GM12878 (cell line): ENCODE measurements at regions not wholly inside any gene's neighbourhood (a gene's known extent, or its start where the extent isn't known, plus 50 kb on each side); places are given as distances from the start of the nearest gene placed in this dataset.
A peak's percentile ranks its signal among the peaks of the same experiment; 100 is the strongest.

Source experiments
- ATAC-seq: fragments of 200-7000 bp; cut with Tn5 transposase; 3 replicates; pipeline ENCODE4 v1.9.1; 2020; ENCODE audit warnings: mild to moderate bottlenecking, moderate library complexity
- BruUV-seq: library from RNA; stranded (reverse); fragments of 400-500 nt; replicated peaks from 2 replicates; lab custom pipeline; 2021; lab: Mats Ljungman, UMichigan
- CTCF ChIA-PET: fragments of 300-600 bp; sonication (Branson Sonifier 250); formaldehyde crosslinking; extraction: SDS; loops from one replicate; lab custom pipeline; 2021; ENCODE audit warnings: inconsistent platforms; lab: Yijun Ruan, JAX
- POLR2A ChIA-PET: fragments of 350-600 bp; formaldehyde crosslinking; extraction: SDS; loops from one replicate; lab custom pipeline; 2021; ENCODE audit warnings: inconsistent platforms; lab: Charles Lee
- RAD21 ChIA-PET: fragments of 300-600 bp; sonication (Branson Sonifier 250); formaldehyde crosslinking; loops from one replicate; lab custom pipeline; 2023; ENCODE audit warnings: antibody characterized with exemption; ENCODE audit not compliant: unreplicated experiment; lab: Charles Lee
- SMC1A ChIA-PET: fragments of 300-600 bp; sonication (Branson Sonifier 250); formaldehyde crosslinking; loops from one replicate; lab custom pipeline; 2023; ENCODE audit not compliant: unreplicated experiment, uncharacterized antibody; lab: Charles Lee
- DNase-seq: peaks from one replicate; pipeline ENCODE4 v3.0.0-alpha.2; 2011; ENCODE audit warnings: low read depth, low spot score
- FAIRE-seq: peaks from 3 replicates; lab custom pipeline; 2011; peaks lifted over from hg19 to GRCh38; lab: Jason Lieb, UNC
- H2AFZ ChIP-seq: 2 replicates; pipeline ENCODE4 v1.6.0; 2011; ENCODE audit warnings: low read depth, low read length, control low read depth; ENCODE audit not compliant: control insufficient read depth
- H3K27ac ChIP-seq: 2 replicates; pipeline ENCODE4 v1.5.1; 2011; ENCODE audit warnings: control low read depth; ENCODE audit not compliant: control insufficient read depth, insufficient read depth
- H3K27me3 ChIP-seq, 2 experiments: replicated peaks in 1 of 2; 2 replicates each; pipeline versions ENCODE4 v1.6.0 to v1.6.1; 2011; ENCODE audit warnings: low read length in 1 of 2; ENCODE audit not compliant: control insufficient read depth in 2 of 2, insufficient read depth in 2 of 2
- H3K36me3 ChIP-seq, 2 experiments: 2 replicates each; pipeline ENCODE4 v1.5.1; 2011; ENCODE audit warnings: low read length in 1 of 2; ENCODE audit not compliant: control insufficient read depth in 2 of 2, insufficient read depth in 2 of 2
- H3K4me1 ChIP-seq: 2 replicates; pipeline ENCODE4 v1.6.1; 2011; ENCODE audit warnings: mild to moderate bottlenecking, low read length, moderate library complexity, mixed read lengths; ENCODE audit not compliant: control insufficient read depth, insufficient read depth
- H3K4me2 ChIP-seq: 2 replicates; pipeline ENCODE4 v1.6.0; 2011; ENCODE audit warnings: control low read depth; ENCODE audit not compliant: control insufficient read depth, insufficient read depth
- H3K4me3 ChIP-seq: fragments of 200-600 bp; sonication (generic); 2 replicates; pipeline ENCODE4 v1.5.1; 2016
- H3K79me2 ChIP-seq: 2 replicates; pipeline ENCODE4 v1.6.0; 2011; ENCODE audit warnings: low read length; ENCODE audit not compliant: control insufficient read depth, insufficient read depth
- H3K9ac ChIP-seq: 2 replicates; pipeline ENCODE4 v1.8.0; 2011; ENCODE audit warnings: low read length, control low read depth, mixed read lengths; ENCODE audit not compliant: control insufficient read depth, insufficient read depth
- H3K9me3 ChIP-seq: replicated peaks from 3 replicates; pipeline ENCODE4 v1.5.1; 2011; ENCODE audit warnings: mild to moderate bottlenecking, low read length; ENCODE audit not compliant: control insufficient read depth, insufficient read depth
- H4K20me1 ChIP-seq: 2 replicates; pipeline ENCODE4 v1.6.0; 2011; ENCODE audit not compliant: control insufficient read depth, insufficient read depth
- ATF7 ChIP-seq: fragments of 450-650 bp; IDR thresholded peaks from 2 replicates; pipeline ENCODE4 v1.6.1; 2016; ENCODE audit warnings: low read depth, mild to moderate bottlenecking
- BCLAF1 ChIP-seq: fragments of 450-650 bp; IDR thresholded peaks from 2 replicates; pipeline ENCODE4 v1.6.1; 2017; ENCODE audit warnings: antibody characterized with exemption, mild to moderate bottlenecking, moderate library complexity
- CBX5 ChIP-seq: sonication (generic); IDR thresholded peaks from 2 replicates; pipeline ENCODE4 v1.6.1; 2016; ENCODE audit warnings: low read depth, moderate library complexity, mild to moderate bottlenecking, inconsistent platforms
- CUX1 ChIP-seq: IDR thresholded peaks from 2 replicates; pipeline ENCODE4 v1.6.1; 2012; ENCODE audit warnings: improper control_type of control experiment, low read depth, low read length; ENCODE audit not compliant: insufficient replicate concordance
- E2F4 ChIP-seq: IDR thresholded peaks from 2 replicates; pipeline ENCODE4 v1.6.1; 2012; ENCODE audit warnings: low read depth, low read length, improper control_type of control experiment
- EED ChIP-seq: sonication (generic); IDR thresholded peaks from 2 replicates; pipeline ENCODE4 v1.6.1; 2016; ENCODE audit warnings: antibody characterized with exemption, low read depth
- HDAC6 ChIP-seq: fragments of 200-600 bp; sonication (generic); IDR thresholded peaks from one replicate; pipeline ENCODE4 v1.8.0; 2017; ENCODE audit warnings: antibody characterized with exemption; ENCODE audit not compliant: unreplicated experiment
- IKZF2 ChIP-seq, 2 experiments: fragments of 450-650 bp; IDR thresholded peaks; 2 replicates each; pipeline ENCODE4 v1.6.1; 2017; ENCODE audit warnings: mild to moderate bottlenecking in 2 of 2, moderate library complexity in 2 of 2
- LARP7 ChIP-seq: fragments of 450-650 bp; IDR thresholded peaks from 2 replicates; pipeline ENCODE4 v1.6.1; 2017; ENCODE audit warnings: mild to moderate bottlenecking
- MXI1 ChIP-seq: fragments of 150-350 bp; IDR thresholded peaks from 2 replicates; pipeline ENCODE4 v1.6.1; 2011; ENCODE audit warnings: low read depth, mild to moderate bottlenecking, inconsistent platforms, low read length, improper control_type of control experiment
- NFIC ChIP-seq: IDR thresholded peaks from 2 replicates; pipeline ENCODE4 v1.6.1; 2012; ENCODE audit warnings: low read depth, mild to moderate bottlenecking, inconsistent platforms, low read length, moderate library complexity
- PAX8 ChIP-seq: fragments of 450-650 bp; IDR thresholded peaks from 2 replicates; pipeline ENCODE4 v1.6.1; 2017; ENCODE audit warnings: mild to moderate bottlenecking, moderate library complexity
- ZBTB33 ChIP-seq: fragments of 450-650 bp; IDR thresholded peaks from 2 replicates; pipeline ENCODE4 v1.6.1; 2017; ENCODE audit warnings: mild to moderate bottlenecking
- WGBS: methylation state at CpG from one replicate; pipeline ENCODE4 v1.1.6; 2016; ENCODE audit warnings: low lambda C conversion rate; ENCODE audit not compliant: insufficient replicate concordance, insufficient coverage; ENCODE audit errors: missing lambda C conversion rate; 5-methylcytosine and 5-hydroxymethylcytosine counted together
- in situ Hi-C: fragments of 300-500 bp; cut with MboI; formaldehyde crosslinking; loops from 9 replicates; pipeline ENCODE4 v1.14.3; 2018; ENCODE audit warnings: mixed read lengths
- intact Hi-C: fragments of 100-400 bp; cut with micrococcal nuclease; formaldehyde crosslinking; loops from one replicate; pipeline ENCODE4 v1.14.2; 2022; ENCODE audit not compliant: unreplicated experiment

GRCh38 chr2:117686699-117687098 lies 127.8 kb upstream of the DDX18 start:
- Histone ChIP-seq H3K9ac (no peak overlapping the region), H3K4me1 (no peaks in the 10 kb centered on the region; the same call in 1 of the 2 replicates), H3K79me2 (no peaks in the 10 kb centered on the region), H3K9me3 (no peaks in the 10 kb centered on the region), H3K4me3 (no peak overlapping the region), H4K20me1 (no peaks in the 10 kb centered on the region), H2AFZ (peak overlapping the region; percentile 31), H3K4me2 (peak overlapping the region; percentile 8; the same call in 1 of the 2 replicates), H3K27me3 (no peaks in the 10 kb centered on the region), H3K36me3 (no peaks in the 10 kb centered on the region), H3K27ac (no peak overlapping the region)
- BruUV-seq = no TSS peak
- intact Hi-C loops (no loop called here), in situ Hi-C loops (no loop called here)
- DNase-seq (peak; percentile 46), ATAC-seq (peak; percentile 98), FAIRE-seq (peak; percentile 93)
- CTCF ChIA-PET = interaction anchor here (0.6 kb wide), 1 partner anchor 8 kb away, joined by 3 read pairs; no protein-coding TSS in a partner anchor
- POLR2A ChIA-PET = no interaction called here
- 0% methylated on average over 1 of the region's 1 CpG for WGBS
- SMC1A ChIA-PET = interaction anchor here (0.9 to 1.4 kb wide), 4 partner anchors 24 to 316 kb away, joined by 3 to 5 read pairs (median 4); no protein-coding TSS in a partner anchor
- RAD21 ChIA-PET = interaction anchor here (1.0 to 1.5 kb wide), 2 partner anchors 10 to 16 kb away, joined by 3 to 5 read pairs; no protein-coding TSS in a partner anchor
- TF ChIP-seq LARP7 (no peak), NFIC (no peak), MXI1 (peak; percentile 82; the same call in 1 of the 2 replicates), PAX8 (no peak), CBX5 (no peak), ZBTB33 (no peak), EED (no peak), E2F4 (no peak), BCLAF1 (no peak), CUX1 (peak; percentile 18), HDAC6 (no peak), IKZF2 (IDR thresholded peaks at IDR 0.05) (peak; percentile 34 to 42; a peak in 1 of 4 replicates), ATF7 (no peak)
